ENCODE measurements at regions not wholly inside any gene's neighbourhood (a gene's known extent, or its start where the extent isn't known, plus 50 kb on each side); places are given as distances from the start of the nearest gene placed in this dataset.

DNA sequence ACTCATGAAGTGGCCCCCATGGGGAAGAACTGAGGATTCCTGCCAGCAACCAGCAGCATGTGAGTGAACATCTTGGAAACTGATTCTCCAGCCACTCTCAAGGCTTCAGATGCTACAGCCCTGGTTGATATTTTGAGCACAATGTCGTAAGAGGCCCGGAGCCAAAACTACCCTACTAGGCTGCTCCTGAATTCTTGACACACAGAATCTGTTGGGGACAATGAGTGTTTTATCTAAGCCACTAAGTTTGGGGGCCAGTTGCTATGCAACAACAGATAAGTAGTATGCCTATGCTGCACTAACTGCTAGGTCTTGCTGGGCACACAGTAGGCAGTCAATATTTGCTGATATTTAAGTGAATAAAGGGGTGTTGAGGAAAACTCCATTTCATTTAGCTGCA lies 89.9 kb upstream of the CHL1 start:
- no peaks in the 10 kb centered on the region for H3K9me3 ChIP-seq
- DNase-seq, result no peak
- WGBS, 2 donors, result 24% methylated on average over 2 of the region's 2 CpGs; no CpG with 5 or more reads in 1 of the 2 donors
- intact Hi-C loops (cut with DNase I), result no loop called here
- ATAC-seq, result no peak
- no peaks in the 10 kb centered on the region for H3K4me1 ChIP-seq
- H3K36me3 ChIP-seq (replicated peaks in 1 of 2; ENCODE audit: insufficient read depth in 1 of 2, low read depth in 2 of 2), result no peaks in the 10 kb centered on the region
- TF ChIP-seq, protein P1, sequence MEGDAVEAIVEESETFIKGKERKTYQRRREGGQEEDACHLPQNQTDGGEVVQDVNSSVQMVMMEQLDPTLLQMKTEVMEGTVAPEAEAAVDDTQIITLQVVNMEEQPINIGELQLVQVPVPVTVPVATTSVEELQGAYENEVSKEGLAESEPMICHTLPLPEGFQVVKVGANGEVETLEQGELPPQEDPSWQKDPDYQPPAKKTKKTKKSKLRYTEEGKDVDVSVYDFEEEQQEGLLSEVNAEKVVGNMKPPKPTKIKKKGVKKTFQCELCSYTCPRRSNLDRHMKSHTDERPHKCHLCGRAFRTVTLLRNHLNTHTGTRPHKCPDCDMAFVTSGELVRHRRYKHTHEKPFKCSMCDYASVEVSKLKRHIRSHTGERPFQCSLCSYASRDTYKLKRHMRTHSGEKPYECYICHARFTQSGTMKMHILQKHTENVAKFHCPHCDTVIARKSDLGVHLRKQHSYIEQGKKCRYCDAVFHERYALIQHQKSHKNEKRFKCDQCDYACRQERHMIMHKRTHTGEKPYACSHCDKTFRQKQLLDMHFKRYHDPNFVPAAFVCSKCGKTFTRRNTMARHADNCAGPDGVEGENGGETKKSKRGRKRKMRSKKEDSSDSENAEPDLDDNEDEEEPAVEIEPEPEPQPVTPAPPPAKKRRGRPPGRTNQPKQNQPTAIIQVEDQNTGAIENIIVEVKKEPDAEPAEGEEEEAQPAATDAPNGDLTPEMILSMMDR (IDR thresholded peaks at IDR 0.05), result no peak
- no peak for TF ChIP-seq POLR2A (IDR thresholded peaks at IDR 0.05)
- H3K27me3 ChIP-seq, result no peaks in the 10 kb centered on the region
- no peak overlapping the region for H3K4me3 ChIP-seq
- no peak overlapping the region for H3K27ac ChIP-seq

DNA sequence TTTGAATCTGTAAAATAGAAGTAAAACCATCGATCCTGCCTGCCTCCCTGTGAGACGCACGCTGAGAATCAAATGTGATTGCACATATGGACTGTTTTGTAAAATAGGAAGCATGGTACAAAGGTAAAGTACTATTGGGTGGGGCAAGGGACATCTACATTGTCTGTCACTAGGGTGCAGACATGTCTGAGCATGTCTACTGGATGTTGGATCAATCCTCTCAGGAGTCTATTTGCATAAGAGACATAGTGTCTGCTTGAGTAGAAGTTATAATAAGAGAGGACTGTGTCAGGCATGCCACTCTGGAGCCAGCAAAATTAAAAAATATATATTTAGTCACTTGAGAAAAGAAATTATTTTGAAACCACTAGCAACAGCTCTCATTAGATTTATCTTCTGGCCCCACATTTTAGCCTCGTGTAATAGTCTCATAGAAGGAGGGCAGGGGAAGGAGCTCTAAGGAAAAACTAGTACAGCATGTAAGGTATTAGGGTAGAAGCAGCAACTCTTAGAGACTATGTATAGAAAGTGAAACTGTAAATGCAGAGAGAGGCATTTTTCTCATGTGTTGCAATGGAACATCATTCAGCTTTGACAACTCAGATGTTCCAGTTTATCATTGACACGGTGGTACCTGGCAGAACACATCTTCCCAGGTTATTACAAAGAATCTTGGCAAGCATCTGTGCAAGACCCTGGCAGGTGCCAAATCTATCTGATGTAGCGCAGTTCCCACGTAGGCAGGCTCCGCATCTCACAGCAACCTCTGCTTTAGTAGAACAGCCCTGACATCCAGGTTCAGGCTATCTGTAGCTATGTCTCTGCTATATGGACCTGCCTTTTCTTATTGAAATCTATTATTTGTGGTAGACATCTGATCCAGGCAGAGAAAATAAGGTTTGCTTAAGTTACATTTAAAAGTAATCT lies 85.2 kb upstream of the CHL1 start:
- DNase-seq (no peak), ATAC-seq (no peak)
- Histone ChIP-seq H3K27me3 (no peaks in the 10 kb centered on the region), H3K4me3 (no peak overlapping the region), H3K4me1 (no peaks in the 10 kb centered on the region), H3K27ac (no peak overlapping the region), H3K36me3 (replicated peaks in 1 of 2; ENCODE audit: insufficient read depth in 1 of 2, low read depth in 2 of 2) (no peaks in the 10 kb centered on the region), H3K9me3 (no peaks in the 10 kb centered on the region)
- no peak for TF ChIP-seq POLR2A (IDR thresholded peaks at IDR 0.05)
- TF ChIP-seq, protein P1 (IDR thresholded peaks at IDR 0.05), result no peak
- intact Hi-C loops (cut with DNase I), result no loop called here
- WGBS, 2 donors, result 68 to 72% methylated on average over 8 of the region's 8 CpGs

DNA sequence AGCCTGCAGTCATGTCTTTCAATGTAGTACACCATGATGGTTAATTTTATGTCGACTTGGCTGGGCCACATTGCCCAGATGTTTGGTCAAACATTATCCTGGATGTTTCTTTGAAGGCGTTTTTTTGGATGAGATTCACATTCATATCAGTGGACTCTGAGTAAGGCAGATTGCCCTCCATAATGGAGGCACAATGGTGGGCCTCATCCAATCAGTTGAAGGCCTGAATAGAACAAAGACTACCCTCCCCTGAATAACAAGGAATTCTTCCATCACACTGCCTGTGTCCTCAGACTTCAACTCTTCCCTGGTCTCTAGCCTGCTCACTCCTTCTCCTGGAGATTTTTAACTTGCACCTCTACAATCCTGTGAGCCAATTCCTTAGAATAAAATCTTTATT lies 83.8 kb upstream of the CHL1 start:
- no peak for TF ChIP-seq POLR2A (IDR thresholded peaks at IDR 0.05)
- TF ChIP-seq, protein P1 (IDR thresholded peaks at IDR 0.05), result no peak
- intact Hi-C loops (cut with DNase I), result no loop called here
- ATAC-seq (no peak), DNase-seq (no peak)
- Histone ChIP-seq H3K4me3 (no peak overlapping the region), H3K9me3 (no peaks in the 10 kb centered on the region), H3K4me1 (no peaks in the 10 kb centered on the region), H3K27me3 (no peaks in the 10 kb centered on the region), H3K36me3 (replicated peaks in 1 of 2; ENCODE audit: insufficient read depth in 1 of 2, low read depth in 2 of 2) (no peaks in the 10 kb centered on the region), H3K27ac (no peak overlapping the region)
- WGBS, 2 donors, result 45 to 50% methylated on average over 2 of the region's 2 CpGs

DNA sequence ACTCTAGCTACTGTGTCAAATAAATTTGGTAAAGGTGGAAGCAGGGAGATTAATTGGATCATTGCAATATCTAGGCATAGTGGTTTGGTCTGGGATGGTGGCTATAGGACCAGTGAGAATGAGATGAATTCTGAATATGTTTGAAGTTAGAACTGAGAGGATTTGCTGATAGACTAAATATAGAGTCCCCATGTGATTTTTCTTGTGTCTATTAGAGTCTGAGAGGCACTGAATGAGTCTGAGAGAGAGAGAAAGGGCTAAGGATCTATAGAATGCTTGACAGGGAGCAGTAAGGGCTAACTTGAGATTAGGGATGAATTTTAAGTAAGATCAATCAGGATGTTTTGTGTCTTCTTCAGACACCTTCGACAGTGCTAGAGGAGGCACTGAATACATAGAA lies 77.9 kb upstream of the CHL1 start:
- no peak for DNase-seq
- TF ChIP-seq, protein P1 (IDR thresholded peaks at IDR 0.05), result no peak
- no peak for TF ChIP-seq POLR2A (IDR thresholded peaks at IDR 0.05)
- Histone ChIP-seq H3K27me3 (no peaks in the 10 kb centered on the region), H3K27ac (no peak overlapping the region), H3K4me1 (no peaks in the 10 kb centered on the region), H3K9me3 (no peaks in the 10 kb centered on the region), H3K4me3 (no peak overlapping the region), H3K36me3 (replicated peaks in 1 of 2; ENCODE audit: insufficient read depth in 1 of 2, low read depth in 2 of 2) (no peaks in the 10 kb centered on the region)
- no peak for ATAC-seq
- WGBS, 2 donors, result 31 to 53% methylated on average over 1 of the region's 1 CpG
- intact Hi-C loops (cut with DNase I), result no loop called here

DNA sequence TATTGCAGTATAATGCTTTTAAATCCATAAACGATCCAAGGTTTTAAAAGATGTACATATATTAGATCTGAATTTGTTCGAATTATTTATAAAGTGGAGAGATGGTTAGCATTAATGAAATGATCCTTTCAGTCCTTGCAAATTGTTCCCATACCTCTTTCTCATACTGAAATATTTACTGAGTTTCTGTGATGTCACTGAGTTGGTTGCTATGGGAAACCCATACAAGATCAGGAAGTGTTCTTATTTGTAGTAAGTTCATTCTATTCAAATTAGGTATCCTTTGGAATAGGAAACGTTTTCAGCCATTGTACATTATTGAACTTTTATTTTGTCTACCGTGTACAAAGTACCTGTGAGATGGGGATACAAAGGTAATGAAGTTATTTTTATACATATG lies 73.2 kb upstream of the CHL1 start:
- no peak overlapping the region for H3K4me3 ChIP-seq
- intact Hi-C loops (cut with DNase I), result no loop called here
- ATAC-seq (no peak), DNase-seq (no peak)
- H3K27me3 ChIP-seq, result no peaks in the 10 kb centered on the region
- no peaks in the 10 kb centered on the region for H3K9me3 ChIP-seq
- H3K36me3 ChIP-seq (replicated peaks in 1 of 2; ENCODE audit: insufficient read depth in 1 of 2, low read depth in 2 of 2), result no peaks in the 10 kb centered on the region
- 42 to 47% methylated on average over 4 of the region's 4 CpGs for WGBS, 2 donors
- H3K4me1 ChIP-seq, result no peaks in the 10 kb centered on the region
- no peak for TF ChIP-seq POLR2A (IDR thresholded peaks at IDR 0.05)
- TF ChIP-seq, protein P1 (IDR thresholded peaks at IDR 0.05), result no peak
- no peak overlapping the region for H3K27ac ChIP-seq
